ENCODE measurements at regions not wholly inside any gene's neighbourhood (a gene's known extent, or its start where the extent isn't known, plus 50 kb on each side); places are given as distances from the start of the nearest gene placed in this dataset.

DNA sequence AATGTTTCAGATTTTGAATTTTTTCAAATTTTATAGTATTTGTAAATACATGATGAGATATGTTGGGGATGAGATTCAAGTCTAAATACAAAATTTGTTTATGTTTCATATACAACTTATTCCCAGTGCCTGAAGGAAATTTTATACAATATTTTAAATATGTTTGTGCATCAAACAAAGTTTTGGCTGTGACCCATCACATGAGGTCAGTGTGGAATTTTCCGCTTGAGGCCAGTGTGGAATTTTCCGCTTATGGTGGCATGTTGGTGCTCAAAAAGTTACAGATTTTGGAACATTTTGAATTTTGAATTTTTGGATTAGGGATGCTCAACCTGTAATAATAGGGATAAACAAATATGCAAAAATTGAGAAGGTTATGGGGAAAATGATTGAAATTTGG is 356.6 kb upstream of the JAG1 start:
- Histone ChIP-seq H3K9me3 (ENCODE audit: control insufficient read depth in 2 of 2, insufficient read depth in 1 of 2, low read length in 1 of 2) (no peaks in the 10 kb centered on the region), H3K4me1 (ENCODE audit: control insufficient read depth in 2 of 2, insufficient read depth in 2 of 2, low read length in 2 of 2) (no peaks in the 10 kb centered on the region), H3K36me3 (ENCODE audit: control insufficient read depth in 2 of 2, insufficient read depth in 2 of 2, low read length in 1 of 2) (no peaks in the 10 kb centered on the region), H3K4me3 (ENCODE audit: low read length in 2 of 2) (no peak overlapping the region), H3K27me3 (ENCODE audit: control insufficient read depth in 2 of 2, insufficient read depth in 1 of 2, low read length in 1 of 2) (no peaks in the 10 kb centered on the region), H3K27ac (ENCODE audit: low read depth in 1 of 2, low read length in 1 of 2) (no peak overlapping the region)
- no peak for DNase-seq (ENCODE audit: low read depth in 6 of 9, low spot score in 9 of 9)
- WGBS, result 96% methylated on average over 2 of the region's 2 CpGs

- Histone ChIP-seq H3K27me3 (ENCODE audit: control insufficient read depth in 2 of 2, insufficient read depth in 1 of 2, low read length in 1 of 2) (no peaks in the 10 kb centered on the region), H3K27ac (ENCODE audit: low read depth in 1 of 2, low read length in 1 of 2) (no peak overlapping the region), H3K4me3 (ENCODE audit: low read length in 2 of 2) (no peak overlapping the region), H3K36me3 (ENCODE audit: control insufficient read depth in 2 of 2, insufficient read depth in 2 of 2, low read length in 1 of 2) (no peaks in the 10 kb centered on the region), H3K9me3 (ENCODE audit: control insufficient read depth in 2 of 2, insufficient read depth in 1 of 2, low read length in 1 of 2) (no peaks in the 10 kb centered on the region), H3K4me1 (ENCODE audit: control insufficient read depth in 2 of 2, insufficient read depth in 2 of 2, low read length in 2 of 2) (no peaks in the 10 kb centered on the region)
- DNase-seq (ENCODE audit: low read depth in 6 of 9, low spot score in 9 of 9), result no peak
- WGBS, result 94% methylated on average over 2 of the region's 2 CpGs
Observed at GRCh38 chr20:11031300-11031699, 357.5 kb upstream of the JAG1 start.

DNA sequence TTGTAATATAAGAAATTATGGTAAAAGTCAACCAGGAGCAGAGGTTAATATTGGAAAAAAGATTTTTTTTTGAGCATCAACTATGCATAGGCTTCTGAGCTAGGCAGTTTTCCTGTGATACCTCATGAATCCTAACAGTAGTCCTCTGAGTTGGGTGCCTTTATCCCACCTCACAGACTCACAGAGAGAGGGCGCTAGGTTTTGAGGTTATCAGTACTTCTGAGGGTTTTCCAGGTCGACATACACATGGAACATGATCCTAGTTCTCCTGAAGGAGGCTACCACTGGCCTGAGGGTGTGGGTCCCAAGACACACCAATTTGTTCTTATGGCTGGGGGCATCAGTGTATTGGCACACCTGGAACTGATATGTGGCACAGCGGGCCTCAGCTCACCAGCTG is 358.8 kb upstream of the JAG1 start:
- no peaks in the 10 kb centered on the region for H3K36me3 ChIP-seq (ENCODE audit: control insufficient read depth in 2 of 2, insufficient read depth in 2 of 2, low read length in 1 of 2)
- no peaks in the 10 kb centered on the region for H3K27me3 ChIP-seq (ENCODE audit: control insufficient read depth in 2 of 2, insufficient read depth in 1 of 2, low read length in 1 of 2)
- no peak for DNase-seq (ENCODE audit: low read depth in 6 of 9, low spot score in 9 of 9)
- H3K27ac ChIP-seq (ENCODE audit: low read depth in 1 of 2, low read length in 1 of 2), result no peak overlapping the region
- WGBS, result 78% methylated on average over 3 of the region's 3 CpGs
- no peak overlapping the region for H3K4me3 ChIP-seq (ENCODE audit: low read length in 2 of 2)
- no peaks in the 10 kb centered on the region for H3K9me3 ChIP-seq (ENCODE audit: control insufficient read depth in 2 of 2, insufficient read depth in 1 of 2, low read length in 1 of 2)
- no peaks in the 10 kb centered on the region for H3K4me1 ChIP-seq (ENCODE audit: control insufficient read depth in 2 of 2, insufficient read depth in 2 of 2, low read length in 2 of 2)

GRCh38 chr20:11034025-11034424 is 360.2 kb upstream of the JAG1 start:
- Histone ChIP-seq H3K4me3 (ENCODE audit: low read length in 2 of 2) (no peak overlapping the region), H3K9me3 (ENCODE audit: control insufficient read depth in 2 of 2, insufficient read depth in 1 of 2, low read length in 1 of 2) (no peaks in the 10 kb centered on the region), H3K4me1 (ENCODE audit: control insufficient read depth in 2 of 2, insufficient read depth in 2 of 2, low read length in 2 of 2) (no peaks in the 10 kb centered on the region), H3K36me3 (ENCODE audit: control insufficient read depth in 2 of 2, insufficient read depth in 2 of 2, low read length in 1 of 2) (no peaks in the 10 kb centered on the region), H3K27me3 (ENCODE audit: control insufficient read depth in 2 of 2, insufficient read depth in 1 of 2, low read length in 1 of 2) (no peaks in the 10 kb centered on the region), H3K27ac (ENCODE audit: low read depth in 1 of 2, low read length in 1 of 2) (no peak overlapping the region)
- DNase-seq (ENCODE audit: low read depth in 6 of 9, low spot score in 9 of 9), result no peak
- WGBS, result 97% methylated on average over 3 of the region's 3 CpGs

- H3K4me1 ChIP-seq (ENCODE audit: control insufficient read depth in 2 of 2, insufficient read depth in 2 of 2, low read length in 2 of 2), result no peaks in the 10 kb centered on the region
- no peak overlapping the region for H3K4me3 ChIP-seq (ENCODE audit: low read length in 2 of 2)
- no peak for DNase-seq (ENCODE audit: low read depth in 6 of 9, low spot score in 9 of 9)
- H3K9me3 ChIP-seq (ENCODE audit: control insufficient read depth in 2 of 2, insufficient read depth in 1 of 2, low read length in 1 of 2), result no peaks in the 10 kb centered on the region
- H3K27me3 ChIP-seq (ENCODE audit: control insufficient read depth in 2 of 2, insufficient read depth in 1 of 2, low read length in 1 of 2), result no peaks in the 10 kb centered on the region
- H3K36me3 ChIP-seq (ENCODE audit: control insufficient read depth in 2 of 2, insufficient read depth in 2 of 2, low read length in 1 of 2), result no peaks in the 10 kb centered on the region
- no peak overlapping the region for H3K27ac ChIP-seq (ENCODE audit: low read depth in 1 of 2, low read length in 1 of 2)
- 92% methylated on average over 3 of the region's 3 CpGs for WGBS
Observed at GRCh38 chr20:11035211-11035610, 361.4 kb upstream of the JAG1 start.

DNA sequence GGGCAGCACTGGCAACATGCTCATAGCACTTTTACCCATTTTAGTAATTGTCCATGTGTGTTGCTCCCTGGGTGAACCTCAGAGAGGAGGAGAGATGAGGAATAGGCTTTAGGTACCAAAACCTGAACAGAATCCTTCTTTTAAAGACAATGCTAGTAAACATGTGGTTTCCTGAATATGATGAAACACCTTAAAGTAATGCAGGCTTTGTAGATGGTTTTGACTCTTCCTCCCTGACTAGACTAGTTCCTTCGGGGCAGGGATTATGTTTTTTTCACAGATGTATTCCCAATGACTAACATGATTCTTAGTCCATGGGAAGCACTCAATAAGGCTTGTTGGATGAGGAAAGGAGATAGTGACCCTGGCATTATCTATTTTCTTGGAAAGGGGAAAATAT is 367.6 kb upstream of the JAG1 start:
- H3K27ac ChIP-seq (ENCODE audit: low read depth in 1 of 2, low read length in 1 of 2), result no peak overlapping the region
- no peaks in the 10 kb centered on the region for H3K36me3 ChIP-seq (ENCODE audit: control insufficient read depth in 2 of 2, insufficient read depth in 2 of 2, low read length in 1 of 2)
- H3K27me3 ChIP-seq (ENCODE audit: control insufficient read depth in 2 of 2, insufficient read depth in 1 of 2, low read length in 1 of 2), result no peaks in the 10 kb centered on the region
- 97% methylated on average over 1 of the region's 1 CpG for WGBS
- H3K4me3 ChIP-seq (ENCODE audit: low read length in 2 of 2), result no peak overlapping the region
- no peak for DNase-seq (ENCODE audit: low read depth in 6 of 9, low spot score in 9 of 9)
- no peaks in the 10 kb centered on the region for H3K9me3 ChIP-seq (ENCODE audit: control insufficient read depth in 2 of 2, insufficient read depth in 1 of 2, low read length in 1 of 2)
- no peaks in the 10 kb centered on the region for H3K4me1 ChIP-seq (ENCODE audit: control insufficient read depth in 2 of 2, insufficient read depth in 2 of 2, low read length in 2 of 2)

DNA sequence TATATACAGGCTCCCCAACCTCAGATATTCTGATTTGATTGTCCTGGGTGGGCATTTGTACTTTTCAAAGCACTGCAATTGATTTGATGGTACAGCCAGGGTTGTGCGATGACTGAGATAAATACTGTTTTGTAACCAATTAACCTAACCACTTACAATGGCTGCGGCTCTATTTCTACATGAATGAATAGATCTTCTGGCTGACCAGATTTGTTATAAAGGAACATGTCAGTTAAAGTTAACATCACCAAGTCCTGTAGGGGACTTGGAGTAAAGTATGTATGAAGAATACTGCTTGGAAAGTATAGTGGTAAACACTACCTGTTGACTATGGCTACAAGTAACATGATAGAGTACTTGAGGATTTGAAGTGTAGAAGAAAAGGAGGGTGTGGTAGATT is 369.2 kb upstream of the JAG1 start:
- no peak overlapping the region for H3K27ac ChIP-seq (ENCODE audit: low read depth in 1 of 2, low read length in 1 of 2)
- H3K4me3 ChIP-seq (ENCODE audit: low read length in 2 of 2), result no peak overlapping the region
- H3K27me3 ChIP-seq (ENCODE audit: control insufficient read depth in 2 of 2, insufficient read depth in 1 of 2, low read length in 1 of 2), result no peaks in the 10 kb centered on the region
- H3K4me1 ChIP-seq (ENCODE audit: control insufficient read depth in 2 of 2, insufficient read depth in 2 of 2, low read length in 2 of 2), result no peaks in the 10 kb centered on the region
- H3K36me3 ChIP-seq (ENCODE audit: control insufficient read depth in 2 of 2, insufficient read depth in 2 of 2, low read length in 1 of 2), result no peaks in the 10 kb centered on the region
- DNase-seq (ENCODE audit: low read depth in 6 of 9, low spot score in 9 of 9), result no peak
- WGBS, result over 99% methylated on average over 2 of the region's 2 CpGs
- no peaks in the 10 kb centered on the region for H3K9me3 ChIP-seq (ENCODE audit: control insufficient read depth in 2 of 2, insufficient read depth in 1 of 2, low read length in 1 of 2)

DNA sequence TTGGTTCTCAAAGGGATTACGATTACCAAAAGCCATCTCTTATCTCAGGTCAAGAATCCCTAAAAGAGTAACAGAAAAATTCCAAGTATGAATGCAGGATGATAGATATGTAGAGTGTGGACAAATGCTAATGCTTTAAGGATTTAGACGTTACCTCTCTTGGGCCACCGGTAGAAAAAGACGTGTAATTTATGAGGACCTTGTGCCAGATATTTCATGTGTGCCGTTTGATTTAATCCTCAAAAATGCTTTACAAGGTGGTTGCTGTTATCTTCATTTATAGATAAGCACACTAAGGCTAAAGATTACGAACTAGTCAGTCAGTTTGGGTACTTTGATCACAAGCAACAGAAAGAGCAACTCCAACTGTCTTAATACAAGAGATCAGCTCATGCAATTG is 370.8 kb upstream of the JAG1 start:
- no peak for DNase-seq (ENCODE audit: low read depth in 6 of 9, low spot score in 9 of 9)
- Histone ChIP-seq H3K27ac (ENCODE audit: low read depth in 1 of 2, low read length in 1 of 2) (no peak overlapping the region), H3K4me1 (ENCODE audit: control insufficient read depth in 2 of 2, insufficient read depth in 2 of 2, low read length in 2 of 2) (no peaks in the 10 kb centered on the region), H3K27me3 (ENCODE audit: control insufficient read depth in 2 of 2, insufficient read depth in 1 of 2, low read length in 1 of 2) (no peaks in the 10 kb centered on the region), H3K4me3 (ENCODE audit: low read length in 2 of 2) (no peak overlapping the region), H3K9me3 (ENCODE audit: control insufficient read depth in 2 of 2, insufficient read depth in 1 of 2, low read length in 1 of 2) (no peaks in the 10 kb centered on the region), H3K36me3 (ENCODE audit: control insufficient read depth in 2 of 2, insufficient read depth in 2 of 2, low read length in 1 of 2) (no peaks in the 10 kb centered on the region)
- 94% methylated on average over 6 of the region's 6 CpGs for WGBS

DNA sequence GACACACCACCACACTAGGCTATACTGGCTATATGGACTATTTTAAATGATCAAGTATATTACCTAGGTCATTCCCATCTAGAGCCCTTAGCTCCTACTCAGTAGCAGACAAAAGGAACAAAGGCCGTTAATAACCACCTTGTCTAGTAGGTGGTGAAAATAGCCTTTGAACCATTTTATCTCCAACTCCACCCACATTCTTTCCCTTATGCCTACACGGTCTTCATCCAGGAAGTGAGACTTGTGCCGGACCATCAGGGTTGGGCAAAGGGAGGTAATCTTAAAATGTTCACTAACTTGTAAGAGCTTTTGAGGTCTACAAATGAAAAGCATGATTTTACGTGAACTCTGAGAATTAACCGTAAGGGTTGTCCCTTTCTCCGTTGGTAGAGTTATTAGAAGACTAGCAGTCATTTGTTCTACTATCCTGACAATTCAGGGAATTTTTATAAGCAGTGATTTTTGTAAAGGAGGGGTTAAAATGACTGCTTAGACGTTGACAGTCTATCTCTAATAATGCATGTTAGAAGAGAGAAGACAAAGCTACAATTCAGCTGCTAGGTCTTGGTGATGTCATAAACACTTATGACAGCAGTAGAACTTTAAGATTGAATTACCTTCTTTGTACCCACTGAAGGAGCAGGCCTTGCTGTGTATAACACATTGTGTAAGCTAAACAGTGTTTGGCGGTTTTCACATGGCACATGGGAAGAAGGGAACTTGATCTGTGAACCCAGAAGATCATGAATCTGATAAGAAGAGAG is 371.8 kb upstream of the JAG1 start:
- 93% methylated on average over 8 of the region's 8 CpGs for WGBS

More for the DNA sequence above, 371.8 kb upstream of the JAG1 start:
- Histone ChIP-seq H3K27ac (ENCODE audit: low read depth in 1 of 2, low read length in 1 of 2) (no peak overlapping the region), H3K4me3 (ENCODE audit: low read length in 2 of 2) (no peak overlapping the region), H3K9me3 (ENCODE audit: control insufficient read depth in 2 of 2, insufficient read depth in 1 of 2, low read length in 1 of 2) (no peaks in the 10 kb centered on the region), H3K36me3 (ENCODE audit: control insufficient read depth in 2 of 2, insufficient read depth in 2 of 2, low read length in 1 of 2) (no peaks in the 10 kb centered on the region), H3K4me1 (ENCODE audit: control insufficient read depth in 2 of 2, insufficient read depth in 2 of 2, low read length in 2 of 2) (no peaks in the 10 kb centered on the region), H3K27me3 (ENCODE audit: control insufficient read depth in 2 of 2, insufficient read depth in 1 of 2, low read length in 1 of 2) (no peaks in the 10 kb centered on the region)
- no peak for DNase-seq (ENCODE audit: low read depth in 6 of 9, low spot score in 9 of 9)
